ENCODE measurements at regions not wholly inside any gene's neighbourhood (a gene's known extent, or its start where the extent isn't known, plus 50 kb on each side); places are given as distances from the start of the nearest gene placed in this dataset.

GRCh38 chr5:120375248-120375647 is 88.9 kb upstream of the PRR16 start:
- TF ChIP-seq POLR2AphosphoS5 (IDR thresholded peaks at IDR 0.05) (no peak), POLR2A (IDR thresholded peaks at IDR 0.05) (no peak)
